ENCODE measurements at regions not wholly inside any gene's neighbourhood (a gene's known extent, or its start where the extent isn't known, plus 50 kb on each side); places are given as distances from the start of the nearest gene placed in this dataset.

GRCh38 chr5:12315461-12315860 is 411.2 kb upstream of the CTNND2 start:
- no peak for DNase-seq

GRCh38 chr5:12313602-12314001 is 409.4 kb upstream of the CTNND2 start:
- no peak for DNase-seq

- DNase-seq, result no peak
These were observed 408.1 kb upstream of the CTNND2 start for GRCh38 chr5:12312343-12312742.

GRCh38 chr5:12294151-12294550 is 389.9 kb upstream of the CTNND2 start:
- no peak for DNase-seq

- peak; percentile 32 to 47 for DNase-seq
These were observed 388.5 kb upstream of the CTNND2 start for GRCh38 chr5:12292610-12293204.

GRCh38 chr5:12284604-12285003 is 380.4 kb upstream of the CTNND2 start:
- DNase-seq, result no peak

GRCh38 chr5:12277504-12278192 is 373.4 kb upstream of the CTNND2 start:
- DNase-seq, result no peak

- no peak for DNase-seq
These were observed 370.0 kb upstream of the CTNND2 start for GRCh38 chr5:12274236-12274635.

GRCh38 chr5:12272389-12272788 is 368.1 kb upstream of the CTNND2 start:
- no peak for DNase-seq

GRCh38 chr5:12270914-12271313 is 366.7 kb upstream of the CTNND2 start:
- DNase-seq, result peak in 1 of 2 experiments; percentile 5

- DNase-seq, result no peak
These were observed 364.9 kb upstream of the CTNND2 start for GRCh38 chr5:12269164-12269563.

- DNase-seq, result no peak
These were observed 354.3 kb upstream of the CTNND2 start for GRCh38 chr5:12258549-12258948.

GRCh38 chr5:12250454-12250853 is 346.2 kb upstream of the CTNND2 start:
- no peak for DNase-seq

- DNase-seq, result no peak
These were observed 344.6 kb upstream of the CTNND2 start for GRCh38 chr5:12248831-12249230.

GRCh38 chr5:12246036-12246435 is 341.8 kb upstream of the CTNND2 start:
- no peak for DNase-seq

GRCh38 chr5:12245429-12245828 is 341.2 kb upstream of the CTNND2 start:
- no peak for DNase-seq

GRCh38 chr5:12242950-12243888 is 339.0 kb upstream of the CTNND2 start:
- DNase-seq, result no peak

GRCh38 chr5:12237837-12238575 is 333.8 kb upstream of the CTNND2 start:
- no peak for DNase-seq

GRCh38 chr5:12230659-12231058 is 326.4 kb upstream of the CTNND2 start:
- no peak for DNase-seq

GRCh38 chr5:12217039-12217438 is 312.8 kb upstream of the CTNND2 start:
- DNase-seq, result no peak

- DNase-seq, result no peak
These were observed 310.2 kb upstream of the CTNND2 start for GRCh38 chr5:12214267-12215015.
